Thyroid gland (tissue), 4 donors: ENCODE measurements at regions not wholly inside any gene's neighbourhood (a gene's known extent, or its start where the extent isn't known, plus 50 kb on each side); places are given as distances from the start of the nearest gene placed in this dataset.

Source experiments
- DNase-seq, 2 donors: peaks; one replicate each; pipeline ENCODE4 v3.0.0-alpha.2; 2019
- H3K27ac ChIP-seq, 3 donors: fragments of 200-600 bp; sonication (generic); 1 replicate in 2 of 3; 2 replicates in 1 of 3; pipeline ENCODE4 v1.5.1; 2016 to 2019; ENCODE audit warnings: mild to moderate bottlenecking in 1 of 3, moderate library complexity in 1 of 3
- H3K27me3 ChIP-seq: fragments of 200-600 bp; sonication (generic); one replicate; pipeline ENCODE4 v1.5.1; 2019
- H3K36me3 ChIP-seq, 2 donors: fragments of 200-600 bp; sonication (generic); one replicate each; pipeline ENCODE4 v1.5.1; 2016 to 2019
- H3K4me1 ChIP-seq, 2 donors: fragments of 200-600 bp; sonication (generic); one replicate each; pipeline ENCODE4 v1.5.1; 2017 to 2019
- H3K4me3 ChIP-seq, 3 donors: fragments of 200-600 bp; sonication (generic); replicated peaks in 1 of 3; 1 replicate in 2 of 3; 2 replicates in 1 of 3; pipeline ENCODE4 v1.5.1; 2016; ENCODE audit warnings: mild to moderate bottlenecking in 1 of 3
- H3K9me3 ChIP-seq: fragments of 200-600 bp; sonication (generic); one replicate; pipeline ENCODE4 v1.5.1; 2017
- POLR2A ChIP-seq, 2 donors: fragments of 450-650 bp; IDR thresholded peaks; one replicate each; pipeline ENCODE4 v1.6.1; 2017; ENCODE audit warnings: antibody characterized with exemption in 2 of 2, mild to moderate bottlenecking in 2 of 2, moderate library complexity in 1 of 2
- WGBS, 2 donors: methylation state at CpG; one replicate each; pipeline ENCODE4 v1.1.5; 2017; 5-methylcytosine and 5-hydroxymethylcytosine counted together
- intact Hi-C: fragments of 100-400 bp; cut with DNase I; formaldehyde crosslinking; loops from one replicate; pipeline ENCODE4 v1.15.1; 2023
- TF ChIP-seq, protein P1 (sequence below), 6 experiments: fragments of 200-600 bp in 3 of 6; fragments of 450-650 bp in 3 of 6; sonication (generic) in 3 of 6; IDR thresholded peaks; one replicate each; pipeline ENCODE4 v1.5.1; 2016 to 2019; ENCODE audit warnings: antibody characterized with exemption in 6 of 6, mild to moderate bottlenecking in 2 of 6, inconsistent platforms in 1 of 6, moderate library complexity in 1 of 6

- intact Hi-C loops: no loop called here
- H3K36me3 ChIP-seq: no peaks in the 10 kb centered on the region
- TF ChIP-seq POLR2A (IDR thresholded peaks at IDR 0.05): no peak
- TF ChIP-seq, protein P1, sequence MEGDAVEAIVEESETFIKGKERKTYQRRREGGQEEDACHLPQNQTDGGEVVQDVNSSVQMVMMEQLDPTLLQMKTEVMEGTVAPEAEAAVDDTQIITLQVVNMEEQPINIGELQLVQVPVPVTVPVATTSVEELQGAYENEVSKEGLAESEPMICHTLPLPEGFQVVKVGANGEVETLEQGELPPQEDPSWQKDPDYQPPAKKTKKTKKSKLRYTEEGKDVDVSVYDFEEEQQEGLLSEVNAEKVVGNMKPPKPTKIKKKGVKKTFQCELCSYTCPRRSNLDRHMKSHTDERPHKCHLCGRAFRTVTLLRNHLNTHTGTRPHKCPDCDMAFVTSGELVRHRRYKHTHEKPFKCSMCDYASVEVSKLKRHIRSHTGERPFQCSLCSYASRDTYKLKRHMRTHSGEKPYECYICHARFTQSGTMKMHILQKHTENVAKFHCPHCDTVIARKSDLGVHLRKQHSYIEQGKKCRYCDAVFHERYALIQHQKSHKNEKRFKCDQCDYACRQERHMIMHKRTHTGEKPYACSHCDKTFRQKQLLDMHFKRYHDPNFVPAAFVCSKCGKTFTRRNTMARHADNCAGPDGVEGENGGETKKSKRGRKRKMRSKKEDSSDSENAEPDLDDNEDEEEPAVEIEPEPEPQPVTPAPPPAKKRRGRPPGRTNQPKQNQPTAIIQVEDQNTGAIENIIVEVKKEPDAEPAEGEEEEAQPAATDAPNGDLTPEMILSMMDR (IDR thresholded peaks at IDR 0.05): no peak
- H3K27me3 ChIP-seq: no peaks in the 10 kb centered on the region
- H3K4me3 ChIP-seq: no peak overlapping the region
- no peak for DNase-seq
- no peaks in the 10 kb centered on the region for H3K4me1 ChIP-seq
- no peaks in the 10 kb centered on the region for H3K9me3 ChIP-seq
- H3K27ac ChIP-seq: no peak overlapping the region
Measured at GRCh38 chr13:71033026-71033425, 834.0 kb downstream of the DACH1 start.

DNA sequence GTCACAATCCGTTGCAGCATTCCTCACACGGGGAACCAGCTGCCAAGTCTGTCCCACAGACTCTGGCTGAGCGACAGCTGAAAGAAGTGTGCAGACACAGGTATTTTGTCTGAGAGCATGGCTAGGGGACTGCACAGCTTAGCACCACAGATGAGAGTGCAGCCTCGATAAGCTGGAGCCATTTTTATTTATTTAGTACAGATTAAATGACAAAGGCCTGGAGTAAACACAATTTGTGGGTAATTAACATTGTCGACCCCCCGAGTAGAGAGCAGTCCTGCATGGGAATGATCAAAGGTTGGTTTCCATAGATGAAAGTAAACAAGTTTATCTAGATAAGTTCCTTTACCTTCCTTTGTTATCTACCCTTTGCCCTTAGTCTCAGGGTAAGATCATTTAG lies 836.2 kb downstream of the DACH1 start:
- Histone ChIP-seq H3K4me1 (no peaks in the 10 kb centered on the region), H3K4me3 (no peak overlapping the region), H3K27me3 (no peaks in the 10 kb centered on the region), H3K27ac (no peak overlapping the region), H3K36me3 (no peaks in the 10 kb centered on the region), H3K9me3 (no peaks in the 10 kb centered on the region)
- DNase-seq: no peak
- 27 to 30% methylated on average over 6 of the region's 6 CpGs for WGBS, 2 donors
- TF ChIP-seq, protein P1 (IDR thresholded peaks at IDR 0.05): no peak
- no peak for TF ChIP-seq POLR2A (IDR thresholded peaks at IDR 0.05)
- intact Hi-C loops: no loop called here

- WGBS, 2 donors: 96 to 100% methylated on average over 1 of the region's 1 CpG
- DNase-seq: no peak
- intact Hi-C loops: no loop called here
Measured at GRCh38 chr13:71028884-71029283, 838.1 kb downstream of the DACH1 start.

GRCh38 chr13:71021825-71022422 lies 845.1 kb downstream of the DACH1 start:
- intact Hi-C loops: no loop called here
- no peaks in the 10 kb centered on the region for H3K27me3 ChIP-seq
- no peaks in the 10 kb centered on the region for H3K9me3 ChIP-seq
- WGBS, 2 donors: 83% methylated on average over 10 of the region's 10 CpGs
- H3K27ac ChIP-seq: no peak overlapping the region
- H3K36me3 ChIP-seq: no peaks in the 10 kb centered on the region
- TF ChIP-seq POLR2A (IDR thresholded peaks at IDR 0.05): no peak
- TF ChIP-seq, protein P1 (IDR thresholded peaks at IDR 0.05): no peak
- H3K4me3 ChIP-seq: no peak overlapping the region
- no peak for DNase-seq
- no peaks in the 10 kb centered on the region for H3K4me1 ChIP-seq

More at GRCh38 chr13:71028884-71029283, 838.1 kb downstream of the DACH1 start:
- no peak overlapping the region for H3K27ac ChIP-seq
- H3K9me3 ChIP-seq: no peaks in the 10 kb centered on the region
- H3K36me3 ChIP-seq: no peaks in the 10 kb centered on the region
- no peak overlapping the region for H3K4me3 ChIP-seq
- no peaks in the 10 kb centered on the region for H3K4me1 ChIP-seq
- TF ChIP-seq, protein P1 (IDR thresholded peaks at IDR 0.05): no peak
- no peak for TF ChIP-seq POLR2A (IDR thresholded peaks at IDR 0.05)
- H3K27me3 ChIP-seq: no peaks in the 10 kb centered on the region

DNA sequence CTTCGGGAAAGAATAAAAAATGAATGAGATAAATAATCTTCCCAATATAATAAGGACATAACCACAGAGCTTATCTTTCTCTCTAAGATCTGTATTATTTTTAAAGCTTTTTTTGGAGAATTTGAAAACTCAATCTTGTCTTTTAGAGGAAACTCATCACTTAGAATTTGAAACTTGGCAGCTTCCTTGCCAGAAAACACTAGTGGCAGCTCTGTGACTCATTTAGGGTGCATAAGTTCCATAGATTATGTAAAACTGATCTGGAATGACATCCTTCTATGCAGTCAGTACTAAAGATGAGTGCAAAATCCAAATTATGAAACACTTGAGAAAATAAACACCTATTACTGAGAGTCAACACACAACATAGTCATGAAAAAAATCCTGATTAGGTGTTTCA lies 848.0 kb downstream of the DACH1 start:
- intact Hi-C loops: no loop called here
- no peaks in the 10 kb centered on the region for H3K36me3 ChIP-seq
- H3K4me3 ChIP-seq: no peak overlapping the region
- H3K27ac ChIP-seq: no peak overlapping the region
- DNase-seq: no peak
- 71 to 72% methylated on average over 1 of the region's 1 CpG for WGBS, 2 donors
- no peaks in the 10 kb centered on the region for H3K9me3 ChIP-seq
- no peaks in the 10 kb centered on the region for H3K27me3 ChIP-seq
- TF ChIP-seq POLR2A (IDR thresholded peaks at IDR 0.05): no peak
- TF ChIP-seq, protein P1 (IDR thresholded peaks at IDR 0.05): no peak
- no peaks in the 10 kb centered on the region for H3K4me1 ChIP-seq
